SK-N-SH (cell line): ENCODE measurements at regions not wholly inside any gene's neighbourhood (a gene's known extent, or its start where the extent isn't known, plus 50 kb on each side); places are given as distances from the start of the nearest gene placed in this dataset.

Source experiments
- CTCF ChIA-PET: fragments of 300-600, 350-600 bp; formaldehyde crosslinking; extraction: SDS; loops from one replicate; lab custom pipeline; 2021; lab: Yijun Ruan, JAX
- POLR2A ChIA-PET: fragments of 350-600 bp; sonication (Branson Sonifier 250); formaldehyde crosslinking; extraction: SDS; loops from one replicate; lab custom pipeline; 2020; ENCODE audit warnings: antibody characterized with exemption, inconsistent platforms; lab: Yijun Ruan, JAX
- DNase-seq: peaks from one replicate; pipeline ENCODE4 v3.0.0; 2012
- H2AFZ ChIP-seq: fragments of 200-600 bp; sonication (generic); 2 replicates; pipeline ENCODE4 v1.8.1; 2016; ENCODE audit warnings: antibody characterized with exemption, mild to moderate bottlenecking, low read depth
- H3F3A ChIP-seq: fragments of 200-600 bp; sonication (generic); replicated peaks from 2 replicates; pipeline ENCODE3; 2016; ENCODE audit warnings: antibody characterized with exemption, mild to moderate bottlenecking; ENCODE audit not compliant: insufficient read depth
- H3K27ac ChIP-seq, 2 experiments: fragments of 200-500 bp in 1 of 2; fragments of 200-600 bp in 1 of 2; sonication (Bioruptor generic) in 1 of 2; sonication (generic), shearing (Covaris generic) in 1 of 2; 2 replicates each; pipeline versions ENCODE4 v1.5.1 to v1.6.1; 2014 to 2016; ENCODE audit warnings: low read depth in 2 of 2, inconsistent platforms in 1 of 2, low read length in 1 of 2, mild to moderate bottlenecking in 1 of 2, mixed read lengths in 1 of 2
- H3K27me3 ChIP-seq: fragments of 200-600 bp; sonication (generic), shearing (Covaris generic); 2 replicates; pipeline ENCODE4 v1.6.1; 2016; ENCODE audit warnings: mixed run types; ENCODE audit not compliant: insufficient read depth
- H3K36me3 ChIP-seq, 2 experiments: fragments of 200-500 bp in 1 of 2; fragments of 200-600 bp in 1 of 2; sonication (Bioruptor generic) in 1 of 2; sonication (generic) in 1 of 2; replicated peaks in 1 of 2; 2 replicates each; pipeline versions ENCODE3 to v1.5.1; 2014 to 2016; ENCODE audit warnings: low read length in 1 of 2, mild to moderate bottlenecking in 1 of 2; ENCODE audit not compliant: insufficient read depth in 2 of 2, control insufficient read depth in 1 of 2
- H3K4me1 ChIP-seq, 2 experiments: fragments of 200-500 bp in 1 of 2; fragments of 200-600 bp in 1 of 2; sonication (Bioruptor generic) in 1 of 2; sonication (generic), shearing (Covaris generic) in 1 of 2; 2 replicates each; pipeline versions ENCODE4 v1.5.1 to v1.6.1; 2014 to 2016; ENCODE audit warnings: low read depth in 1 of 2, low read length in 1 of 2, mixed run types in 1 of 2; ENCODE audit not compliant: insufficient read depth in 2 of 2, control insufficient read depth in 1 of 2
- H3K4me2 ChIP-seq: fragments of 200-600 bp; sonication (generic), shearing (Covaris generic); 2 replicates; pipeline ENCODE4 v1.6.1; 2017; ENCODE audit warnings: mixed run types
- H3K4me3 ChIP-seq, 2 experiments: fragments of 200-500 bp in 1 of 2; fragments of 200-600 bp in 1 of 2; sonication (Bioruptor generic) in 1 of 2; sonication (generic), shearing (Covaris generic) in 1 of 2; 2 replicates each; pipeline versions ENCODE4 v1.5.1 to v1.8.1; 2014 to 2016; ENCODE audit warnings: low read depth in 2 of 2, inconsistent platforms in 1 of 2, low read length in 1 of 2, mild to moderate bottlenecking in 1 of 2, mixed read lengths in 1 of 2, moderate library complexity in 1 of 2
- H3K79me2 ChIP-seq: fragments of 200-600 bp; sonication (generic); 2 replicates; pipeline ENCODE4 v1.8.1; 2017; ENCODE audit warnings: mild to moderate bottlenecking; ENCODE audit not compliant: insufficient read depth
- H3K9ac ChIP-seq: fragments of 200-600 bp; sonication (generic); 2 replicates; pipeline ENCODE4 v1.6.1; 2017; ENCODE audit warnings: mixed run types
- H3K9me2 ChIP-seq: fragments of 200-600 bp; sonication (generic); 2 replicates; pipeline ENCODE4 v1.6.1; 2017; ENCODE audit warnings: mixed run types
- H3K9me3 ChIP-seq: fragments of 200-600 bp; sonication (generic); 2 replicates; pipeline ENCODE4 v1.6.1; 2017; ENCODE audit warnings: mixed run types, mild to moderate bottlenecking, moderate library complexity
- H4K20me1 ChIP-seq: fragments of 200-600 bp; sonication (generic); 2 replicates; pipeline ENCODE4 v1.6.1; 2017; ENCODE audit warnings: mild to moderate bottlenecking, mixed run types; ENCODE audit not compliant: insufficient read depth
- CHD2 ChIP-seq: fragments of 150-350 bp; IDR thresholded peaks from 2 replicates; pipeline ENCODE4 v1.6.1; 2018; ENCODE audit warnings: low read length; ENCODE audit not compliant: partially characterized antibody
- CTCF ChIP-seq: fragments of 200-600 bp; sonication (generic); IDR thresholded peaks from 2 replicates; pipeline ENCODE4 v1.6.1; 2017; ENCODE audit warnings: antibody characterized with exemption, mild to moderate bottlenecking, moderate library complexity
- ELF1 ChIP-seq: IDR thresholded peaks from 2 replicates; pipeline ENCODE4 v1.4.0; 2012
- FOSL2 ChIP-seq: IDR thresholded peaks from 2 replicates; pipeline ENCODE4 v1.4.0; 2012; ENCODE audit warnings: low read depth, mild to moderate bottlenecking, moderate library complexity, borderline replicate concordance
- FOXJ3 ChIP-seq: sonication (generic); formaldehyde crosslinking; IDR thresholded peaks from 2 replicates; pipeline ENCODE4 v1.5.1; 2020; ENCODE audit warnings: mild to moderate bottlenecking, missing genetic modification reagents
- GATA2 ChIP-seq: sonication (generic); formaldehyde crosslinking; IDR thresholded peaks from 2 replicates; pipeline ENCODE4 v1.5.0; 2020; ENCODE audit warnings: mild to moderate bottlenecking, missing genetic modification reagents
- JUND ChIP-seq: IDR thresholded peaks from 2 replicates; pipeline ENCODE4 v1.4.0; 2012
- MAX ChIP-seq: IDR thresholded peaks from 2 replicates; pipeline ENCODE4 v1.4.0; 2012; ENCODE audit warnings: low read depth
- MEF2A ChIP-seq: IDR thresholded peaks from 2 replicates; pipeline ENCODE4 v1.4.0; 2012; ENCODE audit warnings: low read depth, borderline replicate concordance
- MXI1 ChIP-seq: IDR thresholded peaks from 2 replicates; pipeline ENCODE4 v1.6.1; 2012; ENCODE audit warnings: mild to moderate bottlenecking, low read depth, low read length, improper control_type of control experiment
- NRF1 ChIP-seq: IDR thresholded peaks from 2 replicates; pipeline ENCODE4 v1.6.1; 2012; ENCODE audit warnings: low read depth, mild to moderate bottlenecking, low read length
- POLR2AphosphoS5 ChIP-seq: IDR thresholded peaks from 2 replicates; pipeline ENCODE4 v1.6.1; 2012; ENCODE audit warnings: low read depth, low read length
- REST ChIP-seq: IDR thresholded peaks from 2 replicates; pipeline ENCODE4 v1.6.1; 2012; ENCODE audit warnings: mild to moderate bottlenecking, low read depth, low read length, moderate library complexity
- RFX5 ChIP-seq: IDR thresholded peaks from 2 replicates; pipeline ENCODE4 v1.6.1; 2012; ENCODE audit warnings: mild to moderate bottlenecking, improper control_type of control experiment, low read length
- SIN3A ChIP-seq: IDR thresholded peaks from 2 replicates; pipeline ENCODE4 v1.6.1; 2012; ENCODE audit warnings: low read depth, mild to moderate bottlenecking, low read length, moderate library complexity, borderline replicate concordance
- TAF1 ChIP-seq: IDR thresholded peaks from 2 replicates; pipeline ENCODE4 v1.6.1; 2012; ENCODE audit warnings: low read depth, mild to moderate bottlenecking, low read length, moderate library complexity, borderline replicate concordance
- TCF12 ChIP-seq: IDR thresholded peaks from 2 replicates; pipeline ENCODE4 v1.4.0; 2012
- TEAD4 ChIP-seq: IDR thresholded peaks from 2 replicates; pipeline ENCODE4 v1.4.0; 2012; ENCODE audit warnings: mild to moderate bottlenecking, borderline replicate concordance; ENCODE audit not compliant: insufficient read depth
- USF1 ChIP-seq: IDR thresholded peaks from 2 replicates; pipeline ENCODE4 v1.4.0; 2012; ENCODE audit warnings: low read depth, borderline replicate concordance
- USF2 ChIP-seq: fragments of 150-350 bp; IDR thresholded peaks from 2 replicates; pipeline ENCODE4 v1.6.1; 2017; ENCODE audit warnings: antibody characterized with exemption, low read length, low read depth, borderline replicate concordance
- WGBS: methylation state at CpG from one replicate; pipeline ENCODE4 v1.1.6; 2017; ENCODE audit warnings: low lambda C conversion rate; 5-methylcytosine and 5-hydroxymethylcytosine counted together

- no peaks in the 10 kb centered on the region for H3K9me2 ChIP-seq
- no peak for TF ChIP-seq MEF2A
- no peak for TF ChIP-seq FOSL2
- TF ChIP-seq ELF1: no peak
- H3K4me1 ChIP-seq: peaks cover 0 to 11% of the 10 kb centered on the region in 2 experiments; a peak in 1 of 4 replicates
- no peaks in the 10 kb centered on the region for H3K27me3 ChIP-seq
- no peaks in the 10 kb centered on the region for H3K9me3 ChIP-seq
- H3K36me3 ChIP-seq: no peaks in the 10 kb centered on the region
- H3K9ac ChIP-seq: no peak overlapping the region
- CTCF ChIA-PET: no interaction called here
- no peak overlapping the region for H3K27ac ChIP-seq
- POLR2A ChIA-PET: no interaction called here
- H4K20me1 ChIP-seq: no peaks in the 10 kb centered on the region
- 64% methylated on average over 15 of the region's 16 CpGs for WGBS
- DNase-seq: no peak
- H3K79me2 ChIP-seq: no peaks in the 10 kb centered on the region
- H2AFZ ChIP-seq: no peak overlapping the region
- no peaks in the 10 kb centered on the region for H3F3A ChIP-seq
- H3K4me3 ChIP-seq: no peak overlapping the region
- no peak overlapping the region for H3K4me2 ChIP-seq
Measured at GRCh38 chr11:134503596-134503995, 91.6 kb upstream of the B3GAT1 start.

- WGBS: 74% methylated on average over 14 of the region's 21 CpGs
- POLR2A ChIA-PET: no interaction called here
- Histone ChIP-seq H3K4me2 (no peak overlapping the region), H3K27ac (no peak overlapping the region), H3K9ac (no peak overlapping the region), H3K4me1 (peaks cover 0 to 16% of the 10 kb centered on the region in 2 experiments; a peak in 1 of 4 replicates), H3F3A (no peaks in the 10 kb centered on the region), H2AFZ (no peak overlapping the region), H3K9me2 (no peaks in the 10 kb centered on the region), H4K20me1 (no peaks in the 10 kb centered on the region), H3K27me3 (no peaks in the 10 kb centered on the region), H3K79me2 (no peaks in the 10 kb centered on the region), H3K36me3 (no peaks in the 10 kb centered on the region), H3K9me3 (no peaks in the 10 kb centered on the region), H3K4me3 (no peak overlapping the region)
- CTCF ChIA-PET: no interaction called here
- no peak for TF ChIP-seq SIN3A
- no peak for TF ChIP-seq RFX5
- TF ChIP-seq NRF1: no peak
- TF ChIP-seq USF2: no peak
- no peak for TF ChIP-seq REST
- TF ChIP-seq JUND: no peak
- TF ChIP-seq TEAD4: no peak
- no peak for TF ChIP-seq MXI1
- TF ChIP-seq FOXJ3: no peak
- TF ChIP-seq POLR2AphosphoS5: no peak
- no peak for TF ChIP-seq ELF1
- no peak for TF ChIP-seq TAF1
- TF ChIP-seq TCF12: no peak
- TF ChIP-seq FOSL2: no peak
- TF ChIP-seq USF1: no peak
- no peak for TF ChIP-seq GATA2
- TF ChIP-seq MAX: no peak
- no peak for TF ChIP-seq CHD2
- TF ChIP-seq CTCF: no peak
- no peak for DNase-seq
Measured at GRCh38 chr11:134503100-134503499, 91.1 kb upstream of the B3GAT1 start.
